ENCODE measurements at regions not wholly inside any gene's neighbourhood (a gene's known extent, or its start where the extent isn't known, plus 50 kb on each side); places are given as distances from the start of the nearest gene placed in this dataset.
"Not testable (repeated sequence)": the region's sequence is repeated elsewhere in the genome, so short reads cannot be mapped to it uniquely, and the experiment has no call there.

DNA sequence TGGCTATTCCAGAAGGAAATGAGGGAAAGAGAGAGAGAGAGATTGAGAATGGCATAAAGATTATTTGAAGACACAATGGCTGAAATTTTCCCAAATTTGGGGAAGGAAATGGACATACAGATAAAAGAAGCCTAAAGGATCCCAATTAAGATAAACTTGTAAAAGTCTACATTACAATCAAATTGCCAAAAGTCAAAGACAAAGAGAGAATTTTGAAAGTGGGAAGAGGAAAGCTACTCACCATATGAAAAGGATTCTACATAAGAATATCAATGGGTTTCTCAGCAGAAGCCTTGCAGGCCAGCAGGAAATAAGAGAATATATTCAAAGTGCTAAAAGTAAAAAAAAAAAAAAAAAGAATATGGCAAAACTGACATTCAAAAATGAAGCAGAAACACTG lies 233.0 kb upstream of the NFIA start:
- TF ChIP-seq, protein P1, sequence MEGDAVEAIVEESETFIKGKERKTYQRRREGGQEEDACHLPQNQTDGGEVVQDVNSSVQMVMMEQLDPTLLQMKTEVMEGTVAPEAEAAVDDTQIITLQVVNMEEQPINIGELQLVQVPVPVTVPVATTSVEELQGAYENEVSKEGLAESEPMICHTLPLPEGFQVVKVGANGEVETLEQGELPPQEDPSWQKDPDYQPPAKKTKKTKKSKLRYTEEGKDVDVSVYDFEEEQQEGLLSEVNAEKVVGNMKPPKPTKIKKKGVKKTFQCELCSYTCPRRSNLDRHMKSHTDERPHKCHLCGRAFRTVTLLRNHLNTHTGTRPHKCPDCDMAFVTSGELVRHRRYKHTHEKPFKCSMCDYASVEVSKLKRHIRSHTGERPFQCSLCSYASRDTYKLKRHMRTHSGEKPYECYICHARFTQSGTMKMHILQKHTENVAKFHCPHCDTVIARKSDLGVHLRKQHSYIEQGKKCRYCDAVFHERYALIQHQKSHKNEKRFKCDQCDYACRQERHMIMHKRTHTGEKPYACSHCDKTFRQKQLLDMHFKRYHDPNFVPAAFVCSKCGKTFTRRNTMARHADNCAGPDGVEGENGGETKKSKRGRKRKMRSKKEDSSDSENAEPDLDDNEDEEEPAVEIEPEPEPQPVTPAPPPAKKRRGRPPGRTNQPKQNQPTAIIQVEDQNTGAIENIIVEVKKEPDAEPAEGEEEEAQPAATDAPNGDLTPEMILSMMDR (IDR thresholded peaks at IDR 0.05), result no peak
- no peak for ATAC-seq (ENCODE audit: low FRiP score)
- no peak for DNase-seq (ENCODE audit: low spot score)

DNA sequence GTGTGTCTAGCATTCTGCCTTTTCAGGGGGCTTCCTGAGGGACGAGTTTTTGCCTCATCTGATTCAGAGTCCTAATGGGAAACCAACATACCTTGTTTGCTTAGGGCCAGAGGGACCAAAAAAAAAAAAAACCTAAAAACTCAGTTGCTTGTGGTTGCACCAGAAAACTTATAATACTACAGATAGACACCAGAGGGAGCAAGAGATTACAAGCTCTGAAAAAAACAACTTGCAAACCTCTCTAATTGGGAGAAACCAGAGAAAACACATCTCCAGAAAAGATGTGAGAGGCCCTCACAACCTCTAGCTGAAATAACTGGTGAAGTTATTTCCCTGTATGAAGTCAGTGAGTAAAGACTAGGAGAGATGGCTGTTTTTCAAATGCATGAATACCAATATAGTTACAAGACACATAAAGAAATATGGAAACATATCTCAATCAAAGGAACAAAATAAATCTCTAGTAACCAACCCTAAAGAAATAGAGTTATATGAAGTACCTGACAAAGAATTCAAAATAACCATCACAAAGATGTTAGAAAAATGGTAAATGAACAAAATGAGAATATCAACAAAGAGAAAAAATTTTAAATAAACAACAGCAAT lies 233.7 kb upstream of the NFIA start:
- DNase-seq (ENCODE audit: low spot score), result no peak
- no peak for ATAC-seq (ENCODE audit: low FRiP score)
- TF ChIP-seq, protein P1 (IDR thresholded peaks at IDR 0.05), result no peak

DNA sequence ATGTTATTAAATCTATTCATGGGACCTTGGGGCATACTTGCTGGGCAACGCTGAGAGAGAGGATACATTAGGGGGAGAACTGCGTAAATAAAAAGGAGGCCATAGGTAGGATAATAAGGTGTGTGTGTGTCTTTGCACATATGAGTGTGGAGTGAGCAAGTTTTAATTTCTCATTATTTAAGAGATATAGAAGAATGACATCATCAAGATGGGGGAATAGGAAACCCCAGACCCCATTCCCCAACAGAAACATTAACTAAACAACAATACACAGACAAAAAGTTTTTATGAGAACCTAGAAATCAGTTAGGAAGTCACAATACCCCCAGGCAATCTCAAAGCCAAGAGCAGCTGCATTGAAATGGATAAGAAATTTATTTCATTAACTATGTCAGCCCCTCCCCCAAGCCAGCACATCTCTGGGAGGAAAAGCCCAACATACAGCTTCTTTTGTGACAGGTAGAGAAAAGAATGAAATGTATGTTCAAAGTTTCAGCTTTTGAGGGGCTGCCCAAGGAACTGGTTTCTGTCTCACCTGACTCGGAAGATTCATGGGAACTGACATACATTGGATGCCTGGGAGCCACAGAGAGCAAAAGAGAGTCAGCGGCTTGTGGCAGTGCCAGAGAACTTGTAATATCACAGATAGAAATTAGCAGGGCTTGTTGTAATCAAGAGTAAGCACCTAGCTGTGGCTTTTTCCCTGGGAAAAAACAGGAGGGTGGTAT lies 234.3 kb upstream of the NFIA start:
- no peak for DNase-seq (ENCODE audit: low spot score)
- ATAC-seq (ENCODE audit: low FRiP score), result no peak
- TF ChIP-seq, protein P1 (IDR thresholded peaks at IDR 0.05), result no peak

DNA sequence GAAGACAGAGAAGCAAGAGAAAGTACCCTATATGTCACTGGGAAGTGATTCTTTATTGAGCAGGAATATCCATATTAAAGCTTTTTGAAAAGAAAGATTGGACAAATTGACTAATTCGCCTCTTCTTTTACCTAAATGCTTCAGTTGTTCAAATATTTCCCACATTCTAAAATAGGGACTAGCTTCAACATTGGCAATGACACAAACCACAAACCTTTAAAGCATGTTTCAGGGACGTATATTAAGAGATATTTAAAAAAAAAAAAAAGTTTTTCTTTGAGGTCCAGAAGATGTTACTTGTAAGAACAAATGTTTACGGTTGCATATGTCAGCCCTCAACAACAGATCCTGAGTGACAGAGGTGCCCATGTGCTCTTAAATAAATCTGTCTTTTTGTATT lies 235.0 kb upstream of the NFIA start:
- TF ChIP-seq, protein P1 (IDR thresholded peaks at IDR 0.05), result no peak
- DNase-seq (ENCODE audit: low spot score) (no peak), ATAC-seq (ENCODE audit: low FRiP score) (no peak)

DNA sequence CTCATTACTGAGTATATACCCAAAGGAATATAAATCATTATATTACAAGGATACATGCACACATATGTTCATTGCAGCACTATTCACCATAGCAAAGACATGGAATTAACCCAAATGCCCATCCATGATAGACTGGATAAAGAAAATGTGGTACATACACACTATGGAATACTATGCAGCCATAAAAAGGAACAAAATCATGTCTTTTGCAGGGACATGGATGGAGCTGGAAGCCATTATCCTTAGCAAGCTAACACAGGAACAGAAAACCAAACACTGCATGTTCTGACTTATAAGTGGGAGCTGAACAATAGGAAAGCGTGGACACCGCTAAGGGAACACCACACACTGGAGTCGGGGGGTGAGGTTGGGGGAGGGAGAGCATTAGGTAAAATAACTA lies 236.7 kb upstream of the NFIA start:
- ATAC-seq (ENCODE audit: low FRiP score); DNase-seq (ENCODE audit: low spot score): not testable (repeated sequence)

DNA sequence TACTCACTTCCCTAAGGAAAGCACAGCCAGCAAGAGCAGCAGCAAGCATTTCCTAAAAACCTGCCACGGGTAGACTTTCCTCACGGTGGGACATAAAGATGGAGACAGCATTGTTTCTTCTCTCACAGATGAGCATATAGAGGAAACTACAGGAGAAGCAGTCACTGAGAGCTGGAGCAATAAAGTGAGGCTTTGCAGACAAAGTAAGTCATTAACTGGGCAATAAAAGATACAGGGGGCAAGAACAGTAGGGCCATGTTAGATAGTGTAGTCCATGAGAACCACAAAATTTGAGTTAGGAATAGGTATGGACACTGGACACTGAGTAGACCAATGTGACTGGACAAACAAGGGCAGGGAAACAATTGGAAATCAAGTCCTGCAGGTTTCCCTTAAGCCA lies 240.1 kb upstream of the NFIA start:
- TF ChIP-seq, protein P1 (IDR thresholded peaks at IDR 0.05), result no peak

DNA sequence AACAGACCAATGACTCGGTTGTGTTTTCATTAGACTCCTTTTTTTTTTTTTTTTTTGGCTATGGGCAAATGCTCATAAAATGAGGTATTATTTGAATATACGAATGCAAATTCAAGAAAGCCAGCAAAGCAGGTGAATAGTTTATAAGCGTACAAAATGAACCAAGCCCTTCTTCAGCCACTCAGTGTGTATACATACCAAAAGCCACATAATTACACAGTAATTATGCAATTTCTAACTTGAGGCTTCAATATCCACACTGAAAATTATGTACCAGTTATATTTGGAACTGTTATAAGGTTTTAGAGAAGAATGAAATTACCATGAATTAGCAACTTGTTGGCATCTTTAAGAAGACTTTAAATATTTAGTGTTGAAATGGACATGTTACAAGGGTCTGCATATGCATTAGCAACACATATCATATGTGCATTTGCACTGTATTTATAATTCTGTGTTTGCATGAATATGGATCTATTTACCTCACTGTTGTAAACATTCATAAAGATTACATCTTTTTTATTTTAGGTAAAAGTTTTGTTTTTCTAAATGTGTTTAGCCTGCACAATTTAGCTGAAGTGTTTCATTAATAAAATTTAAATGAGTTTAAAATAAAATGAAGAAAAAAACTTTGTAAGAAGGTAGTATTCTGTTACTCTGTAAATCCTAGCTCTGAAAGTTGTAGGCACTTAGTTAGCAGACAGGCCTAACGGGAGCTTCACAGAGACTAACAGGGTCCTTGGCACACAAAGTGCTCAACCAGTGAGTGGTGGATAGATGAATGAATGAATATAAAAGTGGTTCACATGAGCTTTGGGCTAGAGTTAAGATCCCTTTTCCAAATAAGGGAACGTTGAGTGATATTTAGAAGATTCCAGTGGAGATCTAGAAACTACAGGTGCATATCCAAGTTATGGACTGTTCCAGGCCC lies 241.0 kb upstream of the NFIA start:
- no peak for ATAC-seq (ENCODE audit: low FRiP score)
- DNase-seq (ENCODE audit: low spot score), result no peak
- TF ChIP-seq, protein P1 (IDR thresholded peaks at IDR 0.05), result no peak

More for the DNA sequence above, 240.1 kb upstream of the NFIA start:
- DNase-seq (ENCODE audit: low spot score) (no peak), ATAC-seq (ENCODE audit: low FRiP score) (no peak)

DNA sequence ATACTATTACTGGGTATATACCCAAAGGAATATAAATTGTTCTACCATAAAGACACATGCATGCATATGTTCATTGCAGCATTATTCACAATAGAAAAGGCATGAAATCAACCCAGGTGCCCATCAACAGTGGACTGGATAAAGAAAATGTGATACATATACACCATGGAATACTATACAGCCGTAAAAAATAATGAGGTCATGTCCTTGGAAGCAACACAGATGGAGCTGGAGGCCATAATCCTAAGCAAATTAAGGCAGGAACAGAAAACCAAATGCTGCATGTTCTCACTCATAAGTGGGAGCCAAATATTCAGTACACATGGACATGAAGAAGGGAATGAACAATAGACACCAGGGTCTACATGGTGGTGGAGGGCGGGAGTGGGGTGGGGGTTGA lies 241.9 kb upstream of the NFIA start:
- not testable (repeated sequence) for DNase-seq (ENCODE audit: low spot score); ATAC-seq (ENCODE audit: low FRiP score)
